Adipocyte (in vitro differentiated cells): ENCODE measurements at regions not wholly inside any gene's neighbourhood (a gene's known extent, or its start where the extent isn't known, plus 50 kb on each side); places are given as distances from the start of the nearest gene placed in this dataset.

Experiments
- DNase-seq: peaks from one replicate; pipeline ENCODE4 v3.0.0-alpha.2; 2015; ENCODE audit warnings: low read depth
- H3K27me3 ChIP-seq: replicated peaks from 2 replicates; pipeline ENCODE4 v1.7.0; 2013; ENCODE audit warnings: mild to moderate bottlenecking, low read length, moderate library complexity; ENCODE audit not compliant: control insufficient read depth, insufficient read depth
- H3K36me3 ChIP-seq: 2 replicates; pipeline ENCODE4 v1.7.0; 2013; ENCODE audit warnings: low read length, mild to moderate bottlenecking, moderate library complexity; ENCODE audit not compliant: control insufficient read depth, insufficient read depth, severe bottlenecking
- H3K4me1 ChIP-seq: 2 replicates; pipeline ENCODE4 v1.7.0; 2013; ENCODE audit warnings: mild to moderate bottlenecking, low read length, moderate library complexity; ENCODE audit not compliant: control insufficient read depth, insufficient read depth
- H3K4me3 ChIP-seq: 2 replicates; pipeline ENCODE4 v1.7.0; 2013; ENCODE audit warnings: mild to moderate bottlenecking, low read length, moderate library complexity
- H3K9ac ChIP-seq: 2 replicates; pipeline ENCODE4 v1.7.0; 2013; ENCODE audit warnings: mild to moderate bottlenecking, low read length, moderate library complexity
- H3K9me3 ChIP-seq: 2 replicates; pipeline ENCODE4 v1.7.0; 2013; ENCODE audit warnings: mild to moderate bottlenecking, low read length, moderate library complexity; ENCODE audit not compliant: control insufficient read depth

- no peaks in the 10 kb centered on the region for H3K9me3 ChIP-seq
- H3K36me3 ChIP-seq: no peaks in the 10 kb centered on the region
- no peak overlapping the region for H3K9ac ChIP-seq
- DNase-seq: no peak
- peaks cover 8% of the 10 kb centered on the region for H3K4me1 ChIP-seq
- no peaks in the 10 kb centered on the region for H3K27me3 ChIP-seq
- H3K4me3 ChIP-seq: no peak overlapping the region
These were observed 216.2 kb upstream of the SOX4 start for GRCh38 chr6:21377356-21377755.

GRCh38 chr6:21381331-21381963 lies 212.1 kb upstream of the SOX4 start:
- DNase-seq: peak; percentile 80
- H3K4me1 ChIP-seq: peaks cover 20% of the 10 kb centered on the region
- no peaks in the 10 kb centered on the region for H3K27me3 ChIP-seq
- no peak overlapping the region for H3K9ac ChIP-seq
- no peaks in the 10 kb centered on the region for H3K9me3 ChIP-seq
- H3K36me3 ChIP-seq: no peaks in the 10 kb centered on the region
- H3K4me3 ChIP-seq: no peak overlapping the region

GRCh38 chr6:21382821-21383449 lies 210.6 kb upstream of the SOX4 start:
- Histone ChIP-seq H3K4me3 (no peak overlapping the region), H3K4me1 (peaks cover 20% of the 10 kb centered on the region), H3K9me3 (no peaks in the 10 kb centered on the region), H3K36me3 (no peaks in the 10 kb centered on the region), H3K9ac (no peak overlapping the region), H3K27me3 (no peaks in the 10 kb centered on the region)
- DNase-seq: no peak

- H3K36me3 ChIP-seq: no peaks in the 10 kb centered on the region
- H3K9ac ChIP-seq: no peak overlapping the region
- DNase-seq: no peak
These were observed 210.0 kb upstream of the SOX4 start for GRCh38 chr6:21383450-21384085.

GRCh38 chr6:21384216-21384615 lies 209.3 kb upstream of the SOX4 start:
- peak; percentile 82 for DNase-seq
- Histone ChIP-seq H3K9ac (no peak overlapping the region), H3K4me3 (no peak overlapping the region), H3K27me3 (no peaks in the 10 kb centered on the region), H3K36me3 (no peaks in the 10 kb centered on the region), H3K4me1 (peaks cover 20% of the 10 kb centered on the region), H3K9me3 (no peaks in the 10 kb centered on the region)

More at GRCh38 chr6:21383450-21384085, 210.0 kb upstream of the SOX4 start:
- H3K4me1 ChIP-seq: peaks cover 20% of the 10 kb centered on the region
- no peaks in the 10 kb centered on the region for H3K9me3 ChIP-seq
- H3K4me3 ChIP-seq: no peak overlapping the region
- no peaks in the 10 kb centered on the region for H3K27me3 ChIP-seq

- no peak for DNase-seq
- Histone ChIP-seq H3K36me3 (no peaks in the 10 kb centered on the region), H3K9ac (no peak overlapping the region), H3K9me3 (no peaks in the 10 kb centered on the region), H3K4me3 (no peak overlapping the region), H3K4me1 (peaks cover 16% of the 10 kb centered on the region), H3K27me3 (no peaks in the 10 kb centered on the region)
These were observed 206.8 kb upstream of the SOX4 start for GRCh38 chr6:21386744-21387143.

DNA sequence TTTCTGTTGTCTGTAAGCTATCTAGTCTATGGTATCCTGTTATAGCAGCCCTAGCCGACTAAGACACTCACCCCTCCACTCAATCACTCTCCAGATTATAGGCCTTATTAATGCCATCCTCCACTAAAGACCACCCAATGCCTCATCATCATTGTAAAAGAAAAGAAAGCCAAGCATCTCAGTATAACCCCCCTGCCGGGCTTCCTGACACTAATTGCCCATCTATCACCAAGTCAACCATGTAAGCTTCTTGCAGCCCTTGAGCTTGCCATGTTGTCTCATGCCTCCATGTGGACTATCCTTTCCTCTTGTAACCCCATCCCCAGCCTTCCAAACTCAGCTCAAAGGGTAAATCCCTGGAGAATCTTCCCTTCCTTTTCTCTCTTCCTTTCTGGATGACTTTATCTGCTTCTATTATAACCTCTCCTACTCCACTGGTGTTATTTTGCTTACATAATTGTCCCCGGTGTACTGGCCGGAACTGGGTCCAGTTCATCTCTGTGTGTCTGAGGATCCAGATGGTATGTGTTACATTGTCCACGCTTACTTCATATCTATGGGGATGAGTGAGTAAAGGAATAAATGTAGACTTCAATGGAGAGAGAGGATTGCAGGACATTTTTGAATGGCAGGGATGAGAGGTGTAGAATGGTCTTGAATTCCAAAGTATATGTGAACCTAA lies 202.9 kb upstream of the SOX4 start:
- Histone ChIP-seq H3K9ac (no peak overlapping the region), H3K4me1 (no peaks in the 10 kb centered on the region), H3K27me3 (no peaks in the 10 kb centered on the region), H3K36me3 (no peaks in the 10 kb centered on the region), H3K4me3 (no peak overlapping the region), H3K9me3 (no peaks in the 10 kb centered on the region)
- no peak for DNase-seq

- Histone ChIP-seq H3K27me3 (no peaks in the 10 kb centered on the region), H3K9me3 (no peaks in the 10 kb centered on the region), H3K9ac (no peak overlapping the region), H3K4me3 (no peak overlapping the region), H3K4me1 (peaks cover 9% of the 10 kb centered on the region), H3K36me3 (no peaks in the 10 kb centered on the region)
- DNase-seq: peak; percentile 27
These were observed 201.4 kb upstream of the SOX4 start for GRCh38 chr6:21392177-21392576.

DNA sequence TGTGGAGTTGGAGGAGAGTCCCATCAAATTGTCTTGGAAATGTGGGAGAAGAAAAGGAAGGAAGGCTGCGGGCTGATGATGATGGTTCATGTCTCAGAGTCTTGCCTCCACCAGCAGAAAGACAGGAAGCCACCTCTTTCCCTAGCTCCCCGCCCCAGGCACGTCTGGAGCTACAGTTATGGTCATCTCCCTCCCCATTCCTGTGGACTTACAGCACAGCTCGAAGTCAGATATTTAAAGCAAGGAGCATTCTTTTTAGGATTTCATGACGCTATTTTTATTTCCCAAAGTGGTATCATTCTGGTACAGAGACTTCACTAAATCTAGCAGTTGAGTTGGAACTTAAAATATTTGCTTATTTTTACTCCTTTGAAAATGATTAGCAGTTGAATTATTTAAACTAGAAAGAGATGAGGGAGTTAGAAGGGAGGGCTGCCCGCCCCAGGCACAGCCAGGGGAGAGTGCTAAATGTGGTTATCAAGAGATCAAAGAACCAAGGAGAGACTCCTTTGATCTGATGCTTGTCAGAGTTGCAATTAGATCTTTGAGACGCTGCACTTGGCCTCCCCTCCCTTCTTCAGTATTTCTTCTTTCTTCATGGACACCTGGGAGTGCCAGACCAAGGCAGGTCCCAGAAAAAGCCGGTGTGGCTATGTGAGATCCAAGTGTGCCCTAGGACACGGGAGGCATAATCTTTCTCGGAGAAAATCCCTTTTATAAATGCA lies 199.9 kb upstream of the SOX4 start:
- Histone ChIP-seq H3K4me3 (no peak overlapping the region), H3K9me3 (no peaks in the 10 kb centered on the region), H3K36me3 (no peaks in the 10 kb centered on the region), H3K27me3 (no peaks in the 10 kb centered on the region), H3K9ac (no peak overlapping the region), H3K4me1 (peaks cover 9% of the 10 kb centered on the region)
- DNase-seq: no peak

DNA sequence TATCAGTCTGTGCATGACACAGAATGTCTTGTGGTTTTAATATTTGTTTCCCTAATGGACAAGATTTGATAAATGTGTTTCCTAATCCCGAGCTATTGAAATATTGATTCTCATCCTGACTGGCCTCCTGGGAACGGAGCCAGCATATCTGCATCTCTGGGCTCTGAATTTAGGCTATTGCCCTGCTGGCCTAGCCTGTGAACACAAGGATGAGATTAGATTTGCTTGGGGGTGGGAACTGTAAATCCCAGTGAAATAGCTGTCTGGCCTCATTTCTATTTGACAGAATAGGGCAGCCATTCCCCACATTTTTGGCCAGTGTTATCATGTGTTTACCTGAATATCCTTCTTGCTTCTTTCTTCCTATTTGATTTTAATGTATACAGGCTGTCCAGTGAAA lies 198.4 kb upstream of the SOX4 start:
- H3K9me3 ChIP-seq: no peaks in the 10 kb centered on the region
- H3K27me3 ChIP-seq: no peaks in the 10 kb centered on the region
- H3K9ac ChIP-seq: no peak overlapping the region
- peak; percentile 26 for DNase-seq
- peaks cover 9% of the 10 kb centered on the region for H3K4me1 ChIP-seq
- no peaks in the 10 kb centered on the region for H3K36me3 ChIP-seq
- H3K4me3 ChIP-seq: no peak overlapping the region

DNA sequence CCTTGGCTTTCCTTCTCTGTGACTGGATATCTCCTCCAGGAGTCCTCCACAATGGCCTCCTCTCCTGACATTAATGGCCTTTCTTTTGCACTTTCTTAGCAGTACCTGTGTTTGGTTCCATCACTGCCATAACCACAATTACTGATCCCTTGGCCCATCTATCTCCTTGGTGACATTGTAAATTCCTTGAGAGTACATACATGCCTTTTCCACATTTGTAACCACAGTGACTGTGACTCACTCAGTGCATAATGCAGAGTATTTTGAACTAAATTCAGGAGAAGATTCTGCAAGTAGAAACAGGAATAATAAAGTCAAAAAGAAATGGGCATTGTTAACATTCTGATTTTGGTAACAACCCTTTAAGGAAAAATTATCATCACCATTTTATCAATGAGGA lies 197.2 kb upstream of the SOX4 start:
- DNase-seq: peak; percentile 73
- H3K36me3 ChIP-seq: no peaks in the 10 kb centered on the region
- H3K27me3 ChIP-seq: no peaks in the 10 kb centered on the region
- H3K9ac ChIP-seq: no peak overlapping the region
- H3K4me1 ChIP-seq: peaks cover 9% of the 10 kb centered on the region
- no peaks in the 10 kb centered on the region for H3K9me3 ChIP-seq
- H3K4me3 ChIP-seq: no peak overlapping the region
